HG02642 (cell line): ENCODE measurements at regions not wholly inside any gene's neighbourhood (a gene's known extent, or its start where the extent isn't known, plus 50 kb on each side); places are given as distances from the start of the nearest gene placed in this dataset.
"Not testable (repeated sequence)": the region's sequence is repeated elsewhere in the genome, so short reads cannot be mapped to it uniquely, and the experiment has no call there.

Source experiments
- ATAC-seq: cut with Tn5 transposase; IDR thresholded peaks from one replicate; pipeline ENCODE4 v1.9.1; 2021; ENCODE audit warnings: mild to moderate bottlenecking; ENCODE audit not compliant: unreplicated experiment, poor library complexity

GRCh38 chr1:60866917-60867531 is 215.3 kb upstream of the NFIA start:
- ATAC-seq: no peak

- ATAC-seq: no peak
Observed at GRCh38 chr1:60866226-60866900, 216.0 kb upstream of the NFIA start.

- ATAC-seq: no peak
Observed at GRCh38 chr1:60865166-60865565, 217.2 kb upstream of the NFIA start.

- no peak for ATAC-seq
Observed at GRCh38 chr1:60864722-60865121, 217.6 kb upstream of the NFIA start.

- no peak for ATAC-seq
Observed at GRCh38 chr1:60863131-60863530, 219.2 kb upstream of the NFIA start.

GRCh38 chr1:60861961-60862567 is 220.3 kb upstream of the NFIA start:
- ATAC-seq: no peak

GRCh38 chr1:60859111-60859510 is 223.2 kb upstream of the NFIA start:
- no peak for ATAC-seq

GRCh38 chr1:60857851-60858250 is 224.5 kb upstream of the NFIA start:
- no peak for ATAC-seq

- no peak for ATAC-seq
Observed at GRCh38 chr1:60850084-60850483, 232.3 kb upstream of the NFIA start.

GRCh38 chr1:60849401-60849800 is 233.0 kb upstream of the NFIA start:
- ATAC-seq: no peak

GRCh38 chr1:60848583-60849188 is 233.7 kb upstream of the NFIA start:
- ATAC-seq: no peak

GRCh38 chr1:60847855-60848582 is 234.3 kb upstream of the NFIA start:
- no peak for ATAC-seq

GRCh38 chr1:60847391-60847790 is 235.0 kb upstream of the NFIA start:
- ATAC-seq: no peak

GRCh38 chr1:60845659-60846058 is 236.7 kb upstream of the NFIA start:
- ATAC-seq: not testable (repeated sequence)

GRCh38 chr1:60842304-60842703 is 240.1 kb upstream of the NFIA start:
- ATAC-seq: no peak

- ATAC-seq: no peak
Observed at GRCh38 chr1:60841116-60842046, 241.0 kb upstream of the NFIA start.

GRCh38 chr1:60840476-60840875 is 241.9 kb upstream of the NFIA start:
- ATAC-seq: not testable (repeated sequence)

GRCh38 chr1:60835649-60836048 is 246.7 kb upstream of the NFIA start:
- no peak for ATAC-seq

GRCh38 chr1:60833173-60833572 is 249.2 kb upstream of the NFIA start:
- no peak for ATAC-seq

GRCh38 chr1:60832367-60832766 is 250.0 kb upstream of the NFIA start:
- no peak for ATAC-seq
